HG03342 (cell line): ENCODE measurements at regions not wholly inside any gene's neighbourhood (a gene's known extent, or its start where the extent isn't known, plus 50 kb on each side); places are given as distances from the start of the nearest gene placed in this dataset.

Experiments used
- ATAC-seq: cut with Tn5 transposase; IDR thresholded peaks from one replicate; pipeline ENCODE4 v1.9.1; 2021; ENCODE audit warnings: mild to moderate bottlenecking, moderate library complexity; ENCODE audit not compliant: unreplicated experiment

DNA sequence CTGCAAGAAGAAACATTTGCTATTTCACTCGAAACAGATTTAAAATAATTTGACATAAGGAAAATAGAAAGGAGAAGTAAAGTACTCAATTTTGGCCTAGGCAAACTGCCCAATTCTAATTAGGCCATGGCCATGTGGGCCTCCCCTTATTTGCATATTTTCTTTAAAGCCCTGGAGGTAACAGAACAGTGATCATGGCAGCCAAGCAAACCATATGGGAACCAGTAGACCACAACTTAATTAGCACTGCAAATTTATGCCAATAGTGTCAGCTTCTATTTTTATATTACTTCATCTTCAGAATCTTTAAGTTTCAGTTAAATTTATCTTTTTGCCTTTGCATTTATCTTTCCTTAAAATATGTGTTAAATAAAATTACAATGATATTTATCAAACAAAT lies 63.3 kb upstream of the THSD7A start:
- ATAC-seq: no peak

DNA sequence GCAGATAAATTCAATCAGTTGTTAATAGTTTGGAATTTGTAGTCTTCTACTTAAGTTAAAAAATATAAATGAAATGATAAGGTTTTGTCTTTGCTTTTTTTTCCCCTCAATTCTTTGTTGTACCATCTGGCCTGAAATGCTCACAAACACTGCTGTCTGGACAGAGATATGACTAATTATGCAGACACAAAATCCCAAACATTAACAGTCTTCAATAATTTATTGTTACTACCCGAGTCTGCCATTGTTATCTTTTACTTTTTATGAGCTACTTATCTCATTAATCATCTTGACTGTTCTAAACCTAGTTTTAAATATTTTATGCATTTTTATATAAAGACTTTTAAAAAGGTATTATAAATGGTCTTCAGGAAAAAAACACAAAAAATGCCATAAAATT lies 64.7 kb upstream of the THSD7A start:
- ATAC-seq: no peak

DNA sequence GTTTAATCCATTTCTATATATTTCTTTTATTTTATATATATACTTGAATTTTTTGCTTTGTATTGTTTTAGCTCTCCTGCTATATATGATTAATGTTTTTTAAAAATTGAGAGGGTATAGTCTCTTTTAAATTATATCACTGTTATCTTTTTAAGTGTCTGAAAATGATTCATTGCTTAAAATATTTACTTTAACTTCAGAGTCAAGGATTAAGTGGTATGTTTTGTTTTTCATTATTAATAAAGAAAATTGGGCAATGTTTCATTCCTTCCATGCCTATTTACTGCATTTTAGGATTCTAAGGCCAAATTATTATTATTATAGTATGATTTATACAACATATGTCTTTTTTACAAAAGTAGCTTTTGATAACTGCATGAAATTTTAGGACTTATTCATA lies 67.2 kb upstream of the THSD7A start:
- no peak for ATAC-seq

DNA sequence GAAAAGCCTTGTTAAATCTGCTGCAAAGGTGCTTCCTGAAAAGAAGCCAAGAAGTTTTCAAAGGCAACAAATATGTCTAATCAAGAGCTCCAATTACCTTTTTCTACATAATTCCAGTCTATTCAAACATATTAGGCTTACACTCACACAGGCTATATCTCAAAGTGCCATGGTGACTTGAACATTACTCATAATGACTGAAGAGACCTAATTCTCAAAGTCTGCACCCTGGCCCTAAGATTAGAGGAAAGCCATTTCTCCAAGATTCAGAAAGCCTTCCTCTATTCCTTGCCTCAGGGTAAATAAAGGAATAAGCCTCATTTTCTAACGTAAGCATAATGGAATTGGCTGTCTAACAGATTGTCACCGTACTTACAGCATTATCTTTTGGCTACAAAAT lies 78.3 kb upstream of the THSD7A start:
- ATAC-seq: no peak

DNA sequence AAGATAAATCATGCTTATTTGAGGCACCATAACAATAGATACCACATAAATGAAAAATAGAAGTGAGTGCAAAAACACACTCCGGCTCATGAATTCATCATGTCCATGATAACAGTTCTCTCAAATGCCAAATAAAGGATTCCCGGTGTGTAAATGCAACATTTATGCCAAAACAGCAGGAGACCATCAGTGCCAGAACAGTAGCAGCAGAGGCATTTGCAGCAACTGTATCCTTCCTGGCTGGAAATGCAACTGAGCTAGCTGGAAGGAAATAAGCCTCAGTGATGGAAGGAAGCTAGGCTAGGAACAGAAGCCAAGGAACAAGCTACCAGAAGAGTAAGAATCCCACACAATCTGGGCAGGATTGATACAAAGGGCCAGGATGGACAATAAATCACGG lies 79.9 kb upstream of the THSD7A start:
- no peak for ATAC-seq

DNA sequence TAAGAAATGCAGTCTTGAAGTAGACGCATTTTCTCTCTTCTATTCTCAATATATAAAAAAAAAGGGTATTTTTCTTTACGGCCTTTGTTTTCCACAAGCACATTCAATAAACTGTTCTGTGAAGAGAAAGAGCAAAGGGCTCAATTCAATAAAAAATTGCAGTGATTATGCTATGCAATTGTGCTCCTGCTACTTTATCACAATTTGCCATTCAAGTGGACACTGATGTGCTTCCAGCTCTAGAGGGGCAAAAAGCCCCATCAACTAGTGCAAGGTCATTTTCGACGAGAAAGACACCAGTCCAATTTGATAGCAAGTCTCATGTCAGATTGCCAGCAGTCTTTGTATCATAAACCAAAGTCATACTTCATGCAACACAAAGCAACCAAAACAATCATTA lies 82.6 kb upstream of the THSD7A start:
- no peak for ATAC-seq

DNA sequence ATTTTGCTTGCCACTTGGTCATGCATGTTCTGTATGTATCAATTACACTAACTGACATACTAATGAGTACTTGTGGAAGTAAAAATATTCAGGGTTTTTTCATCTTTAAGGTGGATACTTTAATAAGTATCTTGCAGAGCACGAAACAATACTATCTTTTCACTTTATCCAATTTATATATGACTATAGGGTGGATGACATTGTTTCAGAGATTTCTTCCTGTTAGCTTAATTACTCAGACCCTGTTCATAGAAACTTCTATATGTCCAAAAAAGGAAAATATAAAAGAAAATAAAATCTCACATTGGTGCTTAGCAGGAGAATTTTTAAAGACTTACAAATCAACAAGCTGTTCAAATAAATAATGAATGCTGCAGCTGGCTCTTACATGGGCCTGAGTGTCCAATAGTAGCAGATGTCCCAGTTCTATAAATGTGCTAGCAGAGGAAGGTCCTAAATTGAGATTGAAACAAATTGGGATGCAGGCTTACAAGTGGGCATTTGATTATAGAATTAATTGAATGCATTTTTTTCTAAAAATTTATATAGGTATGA lies 91.5 kb upstream of the THSD7A start:
- no peak for ATAC-seq

DNA sequence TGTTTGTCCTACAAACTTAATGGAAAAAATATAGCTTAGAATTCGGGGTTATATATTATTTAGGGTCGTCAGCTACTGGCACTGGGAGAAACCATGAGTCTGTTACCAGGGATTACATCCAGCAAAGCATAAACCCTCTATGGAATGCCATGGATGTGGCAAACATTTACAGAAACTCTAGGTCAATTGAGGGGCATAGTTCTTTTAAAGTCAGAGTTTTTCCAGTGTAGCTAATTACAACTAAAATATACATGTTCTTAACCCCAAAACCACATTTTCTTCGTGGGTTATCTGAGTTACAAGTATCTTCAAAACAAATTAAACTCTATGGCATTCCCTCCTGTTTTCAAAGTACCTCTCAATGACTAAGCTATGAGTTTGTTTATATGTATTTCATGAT lies 99.3 kb upstream of the THSD7A start:
- ATAC-seq: no peak

DNA sequence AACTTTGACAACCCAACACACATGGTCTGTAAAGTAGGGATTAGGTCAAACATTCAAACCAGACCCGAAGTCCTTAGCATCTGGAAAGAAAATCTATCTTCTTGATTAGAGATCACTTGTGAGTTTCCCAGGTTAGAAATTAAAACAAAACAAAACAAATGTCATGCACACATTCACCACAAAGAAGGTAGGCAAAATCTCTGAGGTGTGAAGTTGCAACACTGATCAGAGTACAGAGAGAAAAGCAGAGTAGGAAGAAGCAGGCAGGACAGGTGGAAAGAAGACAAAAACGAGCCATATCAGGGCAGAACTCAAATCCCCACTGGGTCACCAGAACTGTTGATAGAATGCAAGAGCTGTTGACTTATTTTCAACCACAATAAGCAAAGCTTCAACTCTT lies 102.8 kb upstream of the THSD7A start:
- no peak for ATAC-seq

DNA sequence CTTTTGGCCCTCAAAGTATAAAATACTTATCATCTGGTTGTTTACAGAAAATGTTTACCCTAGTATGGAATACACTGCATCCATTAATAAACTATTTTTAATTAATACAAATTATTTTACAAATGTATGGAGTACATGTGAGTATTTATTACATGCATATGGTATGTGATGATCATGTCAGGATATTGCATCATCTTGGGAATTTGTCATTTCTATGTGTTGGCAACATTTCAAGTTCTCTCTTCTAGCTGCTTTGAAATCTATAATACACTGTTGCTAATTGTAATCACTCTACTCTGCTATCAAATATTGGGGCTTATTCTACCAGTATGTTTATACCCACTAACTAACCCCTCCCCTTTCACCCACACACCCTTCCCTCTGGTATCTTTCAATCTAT lies 103.9 kb upstream of the THSD7A start:
- ATAC-seq: no peak

DNA sequence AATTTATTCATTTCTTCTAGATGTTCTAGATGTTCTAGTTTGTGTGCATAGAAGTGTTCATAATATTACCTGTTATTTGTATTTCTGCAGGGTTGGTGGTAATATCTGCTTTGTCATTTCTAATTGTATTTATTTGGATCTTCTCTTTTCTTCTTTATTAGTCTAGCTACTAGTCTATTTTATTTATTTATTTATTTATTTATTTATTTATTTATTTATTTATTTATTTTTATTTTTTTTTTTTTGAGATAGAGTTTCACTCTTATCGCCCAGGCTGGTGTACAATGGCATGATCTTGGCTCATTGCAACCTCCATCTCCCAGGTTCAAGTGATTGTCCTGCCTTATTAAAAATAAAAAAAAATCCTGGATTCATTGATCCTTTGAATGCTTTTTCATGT lies 114.8 kb upstream of the THSD7A start:
- no peak for ATAC-seq

DNA sequence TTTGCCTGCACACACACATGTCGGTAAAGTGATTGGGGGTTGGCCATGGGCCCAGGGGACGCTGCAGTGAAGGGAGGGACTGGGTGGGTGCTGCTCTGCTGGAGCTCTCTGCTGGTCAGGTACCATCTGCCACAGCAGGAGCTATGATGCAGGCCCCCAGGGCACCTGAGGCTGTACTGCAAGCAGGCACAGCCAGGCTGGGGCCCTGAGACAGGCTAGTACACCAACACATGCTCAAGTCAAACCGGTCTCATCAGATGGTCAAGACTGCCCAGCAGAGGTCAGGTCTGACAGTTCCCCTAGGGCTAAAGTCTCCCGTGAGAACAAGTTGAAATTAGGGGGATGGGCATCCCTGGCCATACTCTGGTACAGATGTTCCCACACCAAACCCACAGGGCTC lies 118.3 kb upstream of the THSD7A start:
- ATAC-seq: no peak

DNA sequence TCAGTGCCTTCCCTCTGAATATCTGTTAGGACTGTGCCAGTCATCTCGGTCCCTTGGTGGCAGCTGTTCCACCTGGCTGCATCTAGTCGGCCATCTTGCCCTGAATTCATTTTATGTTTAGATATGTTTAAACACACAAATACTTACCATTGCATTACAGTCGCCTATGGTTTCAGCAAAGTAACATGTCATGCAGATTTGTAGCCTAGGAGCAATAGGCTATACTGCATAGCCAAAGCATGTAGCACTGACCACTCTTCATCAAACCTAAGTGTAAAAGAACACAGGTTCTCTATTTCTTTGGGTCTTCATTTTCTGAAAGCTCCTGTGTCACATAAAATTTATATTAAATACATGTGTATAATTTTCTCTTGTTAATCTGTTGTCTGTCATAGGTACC lies 118.9 kb upstream of the THSD7A start:
- ATAC-seq: no peak

DNA sequence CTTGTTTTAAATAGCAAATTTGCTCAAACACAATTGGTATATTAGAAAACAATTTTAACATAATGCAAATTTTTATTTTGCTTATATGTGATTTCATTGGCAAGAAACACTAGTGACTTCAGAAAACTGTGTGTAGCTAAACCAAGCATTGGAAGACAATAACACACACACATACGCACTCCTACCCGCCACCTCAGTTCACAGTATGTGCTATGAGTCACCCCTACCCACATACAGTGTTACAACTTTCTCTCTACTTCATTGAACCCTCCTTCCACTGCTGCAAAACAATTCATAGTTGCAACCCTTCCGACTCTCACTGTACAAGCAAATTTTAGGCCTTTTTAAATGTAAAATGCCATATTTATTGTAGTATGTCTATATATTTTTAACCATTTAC lies 119.9 kb upstream of the THSD7A start:
- no peak for ATAC-seq

DNA sequence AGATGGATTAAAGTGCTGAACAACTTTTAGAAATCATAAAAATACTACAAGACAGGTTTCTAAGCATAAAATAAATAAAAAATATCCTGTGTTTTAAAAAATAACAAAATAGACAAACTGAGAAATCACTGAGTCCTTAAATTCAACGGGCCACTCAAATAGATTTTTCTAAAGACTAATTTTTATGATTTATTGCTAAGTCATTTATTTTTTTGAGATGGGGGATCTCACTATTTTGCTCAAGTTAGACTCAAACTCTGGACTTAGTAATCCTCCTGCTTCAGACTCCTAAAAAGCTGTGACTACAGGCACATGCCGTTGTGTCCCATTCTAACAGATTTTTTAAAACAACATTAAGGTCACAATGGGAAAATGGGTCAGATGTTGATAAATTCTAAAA lies 121.0 kb upstream of the THSD7A start:
- no peak for ATAC-seq

DNA sequence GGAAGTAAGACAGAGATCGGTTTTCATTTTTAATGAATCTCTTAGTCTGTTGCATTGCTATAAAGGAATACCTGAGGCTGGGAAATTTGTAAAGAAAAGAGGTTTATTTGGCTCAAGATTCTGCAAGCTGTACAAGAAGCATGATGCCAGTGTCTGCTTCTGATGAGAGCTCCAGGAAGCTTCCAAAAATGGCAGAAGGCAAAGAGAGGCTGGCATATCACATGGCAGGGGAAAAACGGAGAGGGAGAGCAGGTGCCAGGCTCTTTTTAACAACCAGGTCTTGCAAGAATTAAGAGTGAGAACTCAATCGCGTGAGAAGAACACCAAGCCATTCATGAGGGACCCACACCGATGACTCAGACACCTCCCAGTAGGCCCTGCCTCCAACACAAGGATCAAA lies 125.0 kb upstream of the THSD7A start:
- ATAC-seq: no peak

DNA sequence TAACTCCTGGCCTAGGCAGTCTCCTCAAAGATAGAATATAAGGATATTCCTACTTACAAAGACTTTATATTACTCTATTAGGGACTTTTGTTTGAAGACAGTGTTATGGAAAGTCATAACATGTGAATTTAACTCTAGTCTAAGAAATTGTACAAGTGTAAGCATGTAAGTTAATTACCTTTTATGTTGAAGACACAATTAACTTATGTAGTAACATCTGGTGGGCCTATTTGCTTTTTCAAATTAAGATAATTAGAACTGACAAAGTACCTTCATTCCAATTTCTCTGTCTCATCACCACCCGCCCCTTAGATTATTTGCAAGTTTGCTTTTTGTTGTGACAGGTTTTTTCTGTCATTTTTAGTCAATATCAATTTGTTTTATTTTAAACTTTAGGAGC lies 126.0 kb upstream of the THSD7A start:
- ATAC-seq: no peak

DNA sequence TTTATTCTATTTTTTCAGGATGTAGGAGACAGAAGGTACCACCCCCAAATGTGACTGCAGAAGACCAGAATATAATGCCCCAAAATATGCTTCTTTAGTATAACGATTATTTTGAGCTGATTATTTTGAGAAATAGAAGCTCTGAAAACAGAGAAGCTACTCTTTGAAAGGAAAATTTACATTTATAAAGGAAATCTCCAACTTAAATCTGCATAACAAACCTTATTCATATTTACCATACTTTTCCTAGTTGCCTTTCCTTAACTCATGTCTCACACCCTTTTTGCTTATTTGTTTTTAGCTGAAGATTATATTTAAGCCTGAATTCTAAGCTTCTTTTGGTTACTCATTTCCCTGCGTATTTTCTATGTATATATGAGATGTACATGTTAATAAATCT lies 127.1 kb upstream of the THSD7A start:
- ATAC-seq: no peak

DNA sequence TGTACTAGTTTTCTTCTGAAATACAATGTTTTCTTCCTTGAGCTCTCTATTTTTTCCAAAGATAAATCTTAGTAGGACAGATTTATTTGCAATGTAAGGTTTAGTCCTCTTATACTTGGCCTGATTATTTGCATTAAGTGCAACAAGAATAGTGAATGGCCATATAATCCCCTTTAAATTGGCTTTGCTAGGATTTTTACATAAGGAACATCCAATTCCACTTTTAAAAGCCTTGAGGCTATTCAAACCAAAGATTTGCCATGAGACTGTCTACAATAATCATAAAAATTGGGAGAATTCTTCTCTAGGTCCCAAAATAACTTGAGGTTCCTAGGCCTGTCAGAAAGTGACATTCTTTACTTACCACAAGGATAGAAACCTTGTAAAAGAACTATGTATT lies 128.6 kb upstream of the THSD7A start:
- ATAC-seq: no peak

DNA sequence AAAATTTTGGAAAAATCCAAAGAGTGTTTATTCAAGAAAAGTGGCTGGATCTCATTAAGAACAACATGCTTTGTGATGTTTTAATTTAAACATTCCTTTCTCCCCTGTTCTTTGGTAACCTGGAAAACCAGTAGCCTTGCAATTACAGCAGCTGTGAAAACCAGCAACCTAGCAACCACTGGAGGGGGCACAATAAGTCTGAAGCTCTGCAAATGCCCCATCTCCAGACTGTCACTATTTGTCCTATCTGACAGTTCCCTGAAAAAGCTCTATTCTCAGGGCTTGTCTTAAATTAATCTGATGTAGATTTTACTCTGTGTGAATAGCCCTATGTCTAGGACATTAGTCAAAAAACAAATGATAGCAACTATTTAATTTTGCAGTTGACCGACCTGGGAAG lies 137.6 kb upstream of the THSD7A start:
- no peak for ATAC-seq

DNA sequence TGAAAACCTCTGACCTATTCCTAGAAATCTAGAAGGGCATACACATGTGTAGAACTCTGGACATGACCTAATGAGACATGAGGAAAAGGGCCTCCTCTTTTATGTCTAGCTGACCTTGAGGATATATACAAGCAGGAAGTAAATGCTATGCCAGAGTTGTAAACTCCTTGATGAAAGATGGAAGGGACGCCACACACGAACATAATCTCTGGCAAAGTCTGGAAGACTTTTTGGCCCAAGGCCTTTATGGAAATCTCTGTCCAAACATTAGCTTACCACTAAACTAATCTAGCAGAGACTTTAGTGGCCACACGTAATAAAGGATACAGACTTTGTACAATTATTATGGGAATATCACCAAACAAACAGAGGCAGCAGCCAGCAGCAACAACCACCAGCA lies 138.1 kb upstream of the THSD7A start:
- ATAC-seq: no peak

DNA sequence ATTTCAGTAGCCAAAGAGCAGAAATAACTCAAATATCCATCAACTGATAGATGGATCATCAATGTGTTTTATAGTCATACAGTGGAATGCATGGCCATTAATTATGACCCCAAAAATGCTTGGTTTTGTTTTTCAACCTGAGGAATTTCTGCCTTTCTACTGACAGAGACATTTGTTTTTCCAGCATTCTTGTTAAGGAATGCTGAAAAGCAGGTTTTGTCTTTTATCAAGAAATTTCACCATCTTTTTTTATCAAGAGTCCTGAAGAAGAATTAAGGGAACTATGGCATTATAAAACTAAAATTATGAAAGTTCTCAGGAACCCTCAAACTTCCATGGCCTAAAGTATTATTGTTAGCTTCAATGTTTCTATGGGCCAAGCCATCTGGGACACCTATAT lies 153.4 kb upstream of the THSD7A start:
- ATAC-seq: no peak

DNA sequence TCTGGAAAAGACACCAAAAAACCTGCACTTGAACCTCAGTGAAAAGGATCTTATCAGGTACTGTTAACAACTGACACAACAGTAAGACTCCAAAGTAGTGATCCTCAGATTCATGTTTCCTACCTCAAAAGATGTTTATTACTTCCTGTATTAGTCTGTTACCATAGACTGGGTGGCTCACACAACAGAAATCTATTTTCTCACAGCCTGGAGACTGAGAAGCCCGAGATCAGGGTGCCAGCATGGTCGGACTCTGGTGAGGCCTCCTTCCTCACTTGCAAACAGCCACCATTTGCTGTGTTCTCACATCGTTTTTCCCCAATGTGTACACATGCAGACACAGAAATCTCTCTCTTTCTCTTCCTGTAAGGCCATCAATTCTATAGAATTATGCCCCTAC lies 154.0 kb upstream of the THSD7A start:
- ATAC-seq: no peak

DNA sequence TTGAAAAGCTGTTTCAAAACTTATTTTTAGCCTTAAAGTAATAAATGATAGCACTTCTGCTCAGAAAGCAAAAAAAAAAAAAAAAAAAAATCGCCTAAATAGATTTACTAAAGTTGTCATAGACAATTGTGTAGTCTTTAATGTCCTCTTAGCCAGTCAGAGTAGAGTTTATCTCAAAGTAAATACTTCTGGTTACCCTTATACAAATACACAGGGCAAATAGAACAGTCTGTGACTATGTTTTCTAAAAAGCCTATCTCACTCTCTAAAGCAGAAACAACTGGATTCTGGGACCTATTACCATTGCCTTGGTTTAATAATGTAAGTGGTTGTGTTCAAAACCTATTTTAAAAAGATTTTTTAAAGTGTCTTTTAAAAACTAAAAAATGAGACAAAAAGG lies 156.2 kb upstream of the THSD7A start:
- ATAC-seq: no peak
